ENCODE measurements at regions not wholly inside any gene's neighbourhood (a gene's known extent, or its start where the extent isn't known, plus 50 kb on each side); places are given as distances from the start of the nearest gene placed in this dataset.

GRCh38 chr15:69982037-69982436, 115.7 kb downstream of the TLE3 start:
- TF ChIP-seq RXRA (IDR thresholded peaks at IDR 0.05) (no peak), ZBTB33 (IDR thresholded peaks at IDR 0.05) (no peak), TAF1 (conservative IDR thresholded peaks at IDR 0.05) (no peak), REST (IDR thresholded peaks at IDR 0.05) (no peak)
- Histone ChIP-seq H3K4me1 (ENCODE audit: control insufficient read depth in 4 of 4, insufficient read depth in 4 of 4, low read length in 3 of 4) (no peaks in the 10 kb centered on the region), H3K36me3 (ENCODE audit: control insufficient read depth in 4 of 4, insufficient read depth in 3 of 4, low read depth in 1 of 4, low read length in 3 of 4) (no peaks in the 10 kb centered on the region), H3K27ac (ENCODE audit: low read depth in 1 of 2, low read length in 2 of 2) (no peak overlapping the region), H3K9ac (ENCODE audit: low read depth in 1 of 2, low read length in 2 of 2) (no peak overlapping the region), H3K9me3 (ENCODE audit: control insufficient read depth in 4 of 4, low read length in 3 of 4) (no peaks in the 10 kb centered on the region), H3K4me3 (ENCODE audit: low read depth in 1 of 3, low read length in 3 of 3) (no peak overlapping the region), H3K27me3 (ENCODE audit: control insufficient read depth in 4 of 4, insufficient read depth in 4 of 4, low read length in 3 of 4) (peaks cover 0 to 11% (median 8%) of the 10 kb centered on the region in 4 donors)
- DNase-seq (ENCODE audit: low spot score) = no peak
- WGBS = 70% methylated on average over 2 of the region's 2 CpGs

GRCh38 chr15:69983696-69984265, 113.9 kb downstream of the TLE3 start:
- H3K4me1 ChIP-seq (ENCODE audit: control insufficient read depth in 4 of 4, insufficient read depth in 4 of 4, low read length in 3 of 4) = no peaks in the 10 kb centered on the region
- no peaks in the 10 kb centered on the region for H3K9me3 ChIP-seq (ENCODE audit: control insufficient read depth in 4 of 4, low read length in 3 of 4)
- peaks cover 0 to 15% (median 8%) of the 10 kb centered on the region in 4 donors for H3K27me3 ChIP-seq (ENCODE audit: control insufficient read depth in 4 of 4, insufficient read depth in 4 of 4, low read length in 3 of 4)
- no peak overlapping the region for H3K27ac ChIP-seq (ENCODE audit: low read depth in 1 of 2, low read length in 2 of 2)
- 80% methylated on average over 7 of the region's 7 CpGs for WGBS
- no peaks in the 10 kb centered on the region for H3K36me3 ChIP-seq (ENCODE audit: control insufficient read depth in 4 of 4, insufficient read depth in 3 of 4, low read depth in 1 of 4, low read length in 3 of 4)
- no peak overlapping the region for H3K9ac ChIP-seq (ENCODE audit: low read depth in 1 of 2, low read length in 2 of 2)
- H3K4me3 ChIP-seq (ENCODE audit: low read depth in 1 of 3, low read length in 3 of 3) = no peak overlapping the region
- DNase-seq (ENCODE audit: low spot score) = no peak
- TF ChIP-seq MAX (IDR thresholded peaks at IDR 0.05) (no peak), CTCF (IDR thresholded peaks at IDR 0.05; ENCODE audit: low read depth, low read length, missing input control) (no peak), ATF3 (IDR thresholded peaks at IDR 0.05) (no peak), REST (IDR thresholded peaks at IDR 0.05) (no peak), FOXA2 (IDR thresholded peaks at IDR 0.05) (no peak), SP1 (IDR thresholded peaks at IDR 0.05) (no peak), TAF1 (conservative IDR thresholded peaks at IDR 0.05) (no peak), EGR1 (IDR thresholded peaks at IDR 0.05; ENCODE audit: low read depth in 2 of 2) (no peak), RXRA (IDR thresholded peaks at IDR 0.05) (no peak), FOXA1 (IDR thresholded peaks at IDR 0.05) (no peak)

Measured in liver (tissue), 8 donors.